HCT116 (cell line): ENCODE measurements at regions not wholly inside any gene's neighbourhood (a gene's known extent, or its start where the extent isn't known, plus 50 kb on each side); places are given as distances from the start of the nearest gene placed in this dataset.
"Not testable (repeated sequence)": the region's sequence is repeated elsewhere in the genome, so short reads cannot be mapped to it uniquely, and the experiment has no call there.

Experiments
- ATAC-seq: fragments of 200-7000 bp; cut with Tn5 transposase; 2 replicates; pipeline ENCODE4 v1.9.1; 2020; ENCODE audit warnings: mild to moderate bottlenecking, moderate library complexity
- BruUV-seq: library from RNA; stranded (reverse); fragments of 400-500 nt; replicated peaks from 2 replicates; lab custom pipeline; 2021; lab: Mats Ljungman, UMichigan
- CTCF ChIA-PET: fragments of 300-600 bp; sonication (Branson Sonifier 250); formaldehyde crosslinking; loops from one replicate; lab custom pipeline; 2021; ENCODE audit warnings: antibody characterized with exemption; lab: Charles Lee
- POLR2A ChIA-PET: fragments of 300-600, 350-600 bp; sonication (Branson Sonifier 250); formaldehyde crosslinking; loops from one replicate; lab custom pipeline; 2021; ENCODE audit warnings: antibody characterized with exemption; lab: Charles Lee
- RAD21 ChIA-PET, 2 experiments: fragments of 300-600 bp; sonication (Branson Sonifier 250); formaldehyde crosslinking; loops; one replicate each; lab custom pipeline; 2023; ENCODE audit warnings: low total read pairs in 2 of 2; ENCODE audit not compliant: uncharacterized antibody in 2 of 2, unreplicated experiment in 2 of 2, low non-redundant PET in 1 of 2; lab: Charles Lee
- DNase-seq: peaks from one replicate; pipeline ENCODE4 v3.0.0-alpha.2; 2010; ENCODE audit warnings: low read depth, low spot score
- H2AFZ ChIP-seq: fragments of 200-600 bp; shearing (Covaris generic), sonication (generic); 2 replicates; pipeline ENCODE4 v1.6.1; 2017; ENCODE audit warnings: low read depth, mixed run types, mixed read lengths, antibody characterized with exemption, low read length; ENCODE audit not compliant: poor library complexity, severe bottlenecking
- H3K27ac ChIP-seq: 2 replicates; pipeline ENCODE4 v1.5.1; 2012; ENCODE audit warnings: low read depth, low read length
- H3K27me3 ChIP-seq: fragments of 200-600 bp; sonication (generic); 2 replicates; pipeline ENCODE4 v1.6.1; 2016; ENCODE audit warnings: mixed run types, low read length, mixed read lengths; ENCODE audit not compliant: insufficient read depth
- H3K36me3 ChIP-seq, 2 experiments: fragments of 200-500 bp in 1 of 2; fragments of 200-600 bp in 1 of 2; sonication (Bioruptor generic) in 1 of 2; sonication (generic) in 1 of 2; 2 replicates each; pipeline versions ENCODE4 v1.5.1 to v1.6.1; 2014 to 2016; ENCODE audit warnings: low read length in 2 of 2, inconsistent platforms in 1 of 2, mixed read lengths in 1 of 2, mixed run types in 1 of 2; ENCODE audit not compliant: insufficient read depth in 2 of 2, control insufficient read depth in 1 of 2
- H3K4me1 ChIP-seq, 2 experiments: fragments of 200-600 bp in 1 of 2; sonication (generic) in 1 of 2; 2 replicates each; pipeline versions ENCODE4 v1.5.1 to v1.6.1; 2012 to 2017; ENCODE audit warnings: low read length in 2 of 2, inconsistent platforms in 1 of 2, mild to moderate bottlenecking in 1 of 2, mixed read lengths in 1 of 2, mixed run types in 1 of 2, moderate library complexity in 1 of 2; ENCODE audit not compliant: insufficient read depth in 2 of 2, control insufficient read depth in 1 of 2
- H3K4me2 ChIP-seq: fragments of 200-600 bp; sonication (generic); 2 replicates; pipeline ENCODE4 v1.6.1; 2017; ENCODE audit warnings: mixed run types, low read length, mixed read lengths
- H3K4me3 ChIP-seq, 2 experiments: fragments of 200-600 bp in 1 of 2; sonication (generic) in 1 of 2; replicated peaks in 1 of 2; 2 replicates each; pipeline ENCODE4 v1.5.1; 2011 to 2016; ENCODE audit warnings: low read length in 2 of 2, control low read depth in 1 of 2, low read depth in 1 of 2, mild to moderate bottlenecking in 1 of 2, mixed read lengths in 1 of 2, mixed run types in 1 of 2
- H3K79me2 ChIP-seq: fragments of 200-600 bp; sonication (generic); 2 replicates; pipeline ENCODE4 v1.6.1; 2017; ENCODE audit warnings: mild to moderate bottlenecking, mixed run types, low read length, moderate library complexity, mixed read lengths; ENCODE audit not compliant: insufficient read depth
- H3K9ac ChIP-seq: fragments of 200-600 bp; sonication (generic); 2 replicates; pipeline ENCODE4 v1.6.1; 2016; ENCODE audit warnings: low read length, mixed read lengths
- H3K9me2 ChIP-seq: fragments of 200-600 bp; sonication (generic), shearing (Covaris generic); 2 replicates; pipeline ENCODE4 v1.6.1; 2017; ENCODE audit warnings: mixed run types, mild to moderate bottlenecking, moderate library complexity; ENCODE audit not compliant: insufficient read depth
- H3K9me3 ChIP-seq, 2 experiments: fragments of 200-500 bp in 1 of 2; fragments of 200-600 bp in 1 of 2; sonication (Bioruptor generic) in 1 of 2; sonication (generic) in 1 of 2; 2 replicates each; pipeline ENCODE4 v1.6.1; 2014 to 2017; ENCODE audit warnings: low read length in 2 of 2, mixed read lengths in 2 of 2, inconsistent platforms in 1 of 2, low read depth in 1 of 2, mild to moderate bottlenecking in 1 of 2, mixed run types in 1 of 2, moderate library complexity in 1 of 2; ENCODE audit not compliant: control insufficient read depth in 1 of 2, insufficient read depth in 1 of 2
- H4K20me1 ChIP-seq: fragments of 200-600 bp; sonication (generic), shearing (Covaris generic); 2 replicates; pipeline ENCODE4 v1.6.1; 2017; ENCODE audit warnings: mixed run types, mild to moderate bottlenecking, moderate library complexity; ENCODE audit not compliant: insufficient read depth
- ATF3 ChIP-seq: IDR thresholded peaks from 2 replicates; pipeline ENCODE4 v1.6.1; 2012
- CBX3 ChIP-seq: IDR thresholded peaks from 2 replicates; pipeline ENCODE4 v1.6.1; 2012; ENCODE audit warnings: low read depth
- CEBPB ChIP-seq: IDR thresholded peaks from 2 replicates; pipeline ENCODE4 v1.6.1; 2012; ENCODE audit warnings: low read depth
- ELF1 ChIP-seq: IDR thresholded peaks from 2 replicates; pipeline ENCODE4 v1.6.1; 2012; ENCODE audit warnings: low read depth, borderline replicate concordance
- EZH2 ChIP-seq: fragments of 200-600 bp; sonication (generic); IDR thresholded peaks from 2 replicates; pipeline ENCODE4 v1.6.1; 2017; ENCODE audit warnings: antibody characterized with exemption, mixed run types
- FOSL1 ChIP-seq: IDR thresholded peaks from 2 replicates; pipeline ENCODE4 v1.6.1; 2012; ENCODE audit warnings: low read depth
- MAX ChIP-seq: IDR thresholded peaks from 2 replicates; pipeline ENCODE4 v1.6.1; 2012
- POLR2A ChIP-seq: IDR thresholded peaks from 2 replicates; pipeline ENCODE4 v1.7.0; 2011; ENCODE audit warnings: borderline replicate concordance; ENCODE audit not compliant: insufficient read depth, insufficient read length; ENCODE audit errors: extremely low read depth
- RAD21 ChIP-seq: IDR thresholded peaks from 2 replicates; pipeline ENCODE4 v1.6.1; 2012; ENCODE audit warnings: low read depth, mild to moderate bottlenecking
- SIN3A ChIP-seq: IDR thresholded peaks from 2 replicates; pipeline ENCODE4 v1.6.1; 2012; ENCODE audit warnings: low read depth
- SP1 ChIP-seq: IDR thresholded peaks from 2 replicates; pipeline ENCODE4 v1.6.1; 2012; ENCODE audit warnings: low read depth
- ZNF274 ChIP-seq: fragments of 200-500 bp; sonication (Bioruptor generic); IDR thresholded peaks from 2 replicates; pipeline ENCODE4 v1.6.1; 2014; ENCODE audit warnings: mild to moderate bottlenecking, low read depth, low read length, inconsistent platforms
- intact Hi-C: fragments of 100-400 bp; cut with micrococcal nuclease; formaldehyde crosslinking; loops from 2 replicates; pipeline ENCODE4 v1.10.0; 2022
- TF ChIP-seq, protein P1 (sequence below), 3 experiments: fragments of 200-600 bp in 1 of 3; sonication (generic) in 1 of 3; IDR thresholded peaks in 2 of 3; conservative IDR thresholded peaks in 1 of 3; 2 replicates each; pipeline ENCODE4 v1.5.1; 2012 to 2017; ENCODE audit warnings: low read depth in 2 of 3, low read length in 2 of 3, antibody characterized with exemption in 1 of 3, borderline replicate concordance in 1 of 3, control low read depth in 1 of 3, mild to moderate bottlenecking in 1 of 3, mixed read lengths in 1 of 3, mixed run types in 1 of 3, moderate library complexity in 1 of 3; ENCODE audit not compliant: insufficient read depth in 1 of 3

DNA sequence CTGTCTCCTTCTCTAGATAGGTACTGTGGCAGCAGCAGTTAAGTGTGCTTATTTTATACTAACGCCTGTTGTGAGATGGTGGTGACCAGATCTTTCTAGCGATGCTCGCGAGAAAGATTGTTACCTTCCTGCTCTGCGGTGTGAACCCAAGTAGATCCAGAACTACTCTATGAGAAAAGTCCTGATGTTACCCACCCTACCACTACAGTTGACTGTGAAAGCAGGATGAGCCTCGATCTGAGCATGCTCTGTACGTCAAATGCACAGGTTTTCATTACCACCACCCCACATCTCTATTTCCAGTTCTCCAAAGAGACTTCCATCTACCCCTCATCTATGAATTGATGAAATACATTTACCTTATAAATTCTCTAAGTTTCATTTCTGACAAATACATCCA, 64.6 kb upstream of the KCTD7 start (continued):
- TF ChIP-seq ELF1 (no peak), FOSL1 (no peak), MAX (no peak)
- TF ChIP-seq, protein P1, sequence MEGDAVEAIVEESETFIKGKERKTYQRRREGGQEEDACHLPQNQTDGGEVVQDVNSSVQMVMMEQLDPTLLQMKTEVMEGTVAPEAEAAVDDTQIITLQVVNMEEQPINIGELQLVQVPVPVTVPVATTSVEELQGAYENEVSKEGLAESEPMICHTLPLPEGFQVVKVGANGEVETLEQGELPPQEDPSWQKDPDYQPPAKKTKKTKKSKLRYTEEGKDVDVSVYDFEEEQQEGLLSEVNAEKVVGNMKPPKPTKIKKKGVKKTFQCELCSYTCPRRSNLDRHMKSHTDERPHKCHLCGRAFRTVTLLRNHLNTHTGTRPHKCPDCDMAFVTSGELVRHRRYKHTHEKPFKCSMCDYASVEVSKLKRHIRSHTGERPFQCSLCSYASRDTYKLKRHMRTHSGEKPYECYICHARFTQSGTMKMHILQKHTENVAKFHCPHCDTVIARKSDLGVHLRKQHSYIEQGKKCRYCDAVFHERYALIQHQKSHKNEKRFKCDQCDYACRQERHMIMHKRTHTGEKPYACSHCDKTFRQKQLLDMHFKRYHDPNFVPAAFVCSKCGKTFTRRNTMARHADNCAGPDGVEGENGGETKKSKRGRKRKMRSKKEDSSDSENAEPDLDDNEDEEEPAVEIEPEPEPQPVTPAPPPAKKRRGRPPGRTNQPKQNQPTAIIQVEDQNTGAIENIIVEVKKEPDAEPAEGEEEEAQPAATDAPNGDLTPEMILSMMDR (IDR thresholded peaks at IDR 0.05 in 2 of 3, conservative IDR thresholded peaks at IDR 0.05 in 1 of 3; ENCODE audit: borderline replicate concordance in 1 of 3, insufficient read depth in 1 of 3, low read depth in 2 of 3, low read length in 2 of 3): no peak

- H3K9ac ChIP-seq, H3K4me2 ChIP-seq, intact Hi-C loops, RAD21 ChIA-PET, H3K27me3 ChIP-seq, H4K20me1 ChIP-seq, H3K27ac ChIP-seq, H3K4me3 ChIP-seq, CTCF ChIA-PET, H2AFZ ChIP-seq, H3K9me3 ChIP-seq, H3K4me1 ChIP-seq, H3K9me2 ChIP-seq, DNase-seq, BruUV-seq, ATAC-seq, POLR2A ChIA-PET: not testable (repeated sequence)
- Histone ChIP-seq H3K36me3 (peaks cover 12 to 26% of the 10 kb centered on the region in 2 experiments), H3K79me2 (peaks cover 84% of the 10 kb centered on the region)
Observed at GRCh38 chr7:66570179-66570578, 58.5 kb upstream of the KCTD7 start.

GRCh38 chr7:66571568-66571967, 57.1 kb upstream of the KCTD7 start:
- ATAC-seq: no peak
- intact Hi-C loops: no loop called here

More at GRCh38 chr7:66571568-66571967, 57.1 kb upstream of the KCTD7 start:
- DNase-seq: no peak
- Histone ChIP-seq H2AFZ (no peak overlapping the region), H3K79me2 (peaks cover 86% of the 10 kb centered on the region), H3K4me1 (no peaks in the 10 kb centered on the region), H3K9me3 (no peaks in the 10 kb centered on the region), H3K36me3 (peaks cover 14 to 22% of the 10 kb centered on the region in 2 experiments), H3K4me2 (no peak overlapping the region), H3K9me2 (no peaks in the 10 kb centered on the region), H3K4me3 (no peak overlapping the region), H4K20me1 (peaks cover 5% of the 10 kb centered on the region; the same call in 1 of the 2 replicates), H3K27ac (no peak overlapping the region), H3K9ac (no peak overlapping the region), H3K27me3 (no peaks in the 10 kb centered on the region)
- TF ChIP-seq CEBPB (no peak), ATF3 (no peak), RAD21 (no peak), SIN3A (no peak), CBX3 (no peak), SP1 (no peak), POLR2A (no peak), EZH2 (no peak), ZNF274 (no peak)
- TF ChIP-seq, protein P1 (IDR thresholded peaks at IDR 0.05 in 2 of 3, conservative IDR thresholded peaks at IDR 0.05 in 1 of 3; ENCODE audit: borderline replicate concordance in 1 of 3, insufficient read depth in 1 of 3, low read depth in 2 of 3, low read length in 2 of 3): no peak
- ChIA-PET CTCF (no interaction called here), POLR2A (no interaction called here), RAD21 (no interaction called here)
- BruUV-seq: no TSS peak
